HG03095 (cell line): ENCODE measurements at regions not wholly inside any gene's neighbourhood (a gene's known extent, or its start where the extent isn't known, plus 50 kb on each side); places are given as distances from the start of the nearest gene placed in this dataset.
"Not testable (repeated sequence)": the region's sequence is repeated elsewhere in the genome, so short reads cannot be mapped to it uniquely, and the experiment has no call there.

Experiments
- ATAC-seq: cut with Tn5 transposase; IDR thresholded peaks from one replicate; pipeline ENCODE4 v1.9.1; 2021; ENCODE audit warnings: moderate library complexity; ENCODE audit not compliant: unreplicated experiment

DNA sequence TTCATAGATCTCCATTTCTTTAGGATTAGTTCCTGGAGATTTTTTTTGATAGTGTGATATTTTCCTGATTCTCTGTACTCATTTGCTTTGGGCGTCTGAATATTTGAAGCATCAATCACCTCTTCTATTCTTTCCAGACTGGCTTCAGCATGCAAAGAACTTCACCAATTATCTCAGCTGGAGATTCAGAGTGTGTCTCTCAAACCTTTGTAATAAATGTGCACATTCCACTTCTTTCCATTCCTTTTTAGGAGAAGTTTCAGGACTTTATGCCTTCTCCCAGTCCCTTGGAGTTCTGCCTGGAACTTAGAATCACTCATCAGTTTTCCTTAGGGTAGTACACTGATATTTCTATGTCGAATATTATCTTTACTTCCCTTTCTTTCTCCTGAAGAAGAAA lies 334.8 kb downstream of the TEX13C start:
- no peak for ATAC-seq

DNA sequence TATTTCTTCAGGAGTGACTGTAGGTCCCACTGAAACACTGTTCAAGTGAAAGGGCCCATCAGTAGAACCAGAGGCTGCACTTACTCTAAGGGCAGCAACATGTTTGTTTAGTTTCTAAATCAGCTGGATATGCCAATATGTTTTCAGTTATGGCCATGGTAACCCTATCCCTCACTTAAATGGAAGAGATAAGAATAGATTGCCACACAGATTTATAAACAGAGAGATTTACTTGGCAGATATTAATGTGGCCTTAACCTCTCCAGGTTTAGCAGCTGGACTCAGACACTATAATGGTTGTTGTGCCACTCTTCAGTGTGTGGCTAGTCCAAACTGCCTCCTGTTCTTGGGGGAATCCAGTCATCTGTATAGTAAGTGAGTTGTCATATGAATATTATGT lies 354.1 kb downstream of the TEX13C start:
- no peak for ATAC-seq

DNA sequence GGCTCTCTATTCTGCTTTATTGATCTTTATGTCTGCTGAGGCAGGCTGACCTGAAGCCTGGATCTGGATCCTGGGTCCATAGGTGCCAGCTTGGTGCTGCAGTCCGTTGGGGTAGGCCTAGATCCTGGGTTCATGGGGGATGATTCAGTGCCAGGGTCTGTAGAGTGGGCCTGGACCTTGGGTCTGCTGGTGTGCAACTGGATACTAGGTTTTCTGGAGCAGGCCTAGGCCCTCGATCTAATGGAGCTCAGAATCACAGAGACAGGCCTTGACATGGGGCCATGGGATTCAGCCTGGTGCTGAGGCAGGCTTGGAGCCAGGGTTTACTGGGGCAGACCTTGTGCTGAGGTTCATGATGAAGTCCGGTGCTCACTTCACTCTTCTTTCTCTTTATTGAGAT lies 358.6 kb downstream of the TEX13C start:
- ATAC-seq: no peak

DNA sequence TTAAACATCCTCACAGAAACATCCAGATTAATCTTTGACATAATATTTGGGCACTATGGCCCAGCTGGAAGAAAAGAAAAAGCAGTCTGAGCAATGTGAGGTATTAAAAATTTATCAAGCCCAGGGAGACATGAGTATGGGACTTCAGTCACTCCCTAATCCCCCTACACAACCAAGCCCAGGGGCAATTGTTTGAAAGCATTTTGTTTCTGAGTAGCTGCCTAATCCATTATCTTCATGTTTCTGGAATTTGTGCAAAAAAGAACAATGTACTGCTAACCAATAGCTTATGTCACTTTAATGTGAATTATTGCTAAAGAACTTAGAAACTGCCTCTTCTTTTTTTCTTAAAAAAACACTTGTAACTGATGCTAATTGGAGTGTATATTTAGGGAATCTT lies 360.7 kb downstream of the TEX13C start:
- no peak for ATAC-seq

DNA sequence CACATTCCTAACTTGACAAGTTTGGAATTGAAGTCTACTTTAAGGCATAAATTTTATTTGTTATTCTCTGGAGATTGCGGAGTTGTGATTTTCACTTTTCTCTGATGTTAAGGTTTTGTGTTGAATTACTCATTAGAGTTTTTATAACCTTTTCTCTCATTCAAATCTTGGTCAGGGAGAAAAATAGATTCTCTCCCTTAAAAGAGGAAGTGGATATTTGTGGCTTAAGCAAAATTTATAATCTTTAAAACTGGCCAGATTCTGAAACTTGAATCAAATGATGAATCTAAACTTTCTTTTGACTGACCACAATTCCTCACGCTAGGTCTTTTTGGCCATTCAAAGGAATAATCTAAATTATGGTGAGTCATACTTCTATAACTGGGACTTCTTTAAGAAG lies 361.4 kb downstream of the TEX13C start:
- ATAC-seq: no peak

DNA sequence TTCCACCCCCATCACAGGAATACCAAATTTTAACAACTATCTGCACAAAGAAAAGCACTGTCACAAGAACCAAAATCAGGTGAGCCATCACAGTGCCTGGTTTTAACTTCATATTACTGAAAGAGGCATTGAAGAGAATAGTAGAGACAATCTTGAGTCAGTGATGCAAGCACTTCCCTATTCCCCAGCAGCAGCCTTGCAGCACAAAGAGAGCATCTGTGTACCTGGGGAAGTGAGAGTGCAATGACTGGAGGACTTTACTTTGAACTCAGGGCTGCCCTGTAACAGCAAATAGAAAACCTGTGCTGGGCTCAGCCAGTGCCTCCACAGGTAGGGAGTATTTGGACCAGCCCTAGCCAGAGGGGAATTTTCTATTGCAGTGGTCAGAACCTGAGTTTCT lies 361.8 kb downstream of the TEX13C start:
- ATAC-seq: peak; percentile 69

DNA sequence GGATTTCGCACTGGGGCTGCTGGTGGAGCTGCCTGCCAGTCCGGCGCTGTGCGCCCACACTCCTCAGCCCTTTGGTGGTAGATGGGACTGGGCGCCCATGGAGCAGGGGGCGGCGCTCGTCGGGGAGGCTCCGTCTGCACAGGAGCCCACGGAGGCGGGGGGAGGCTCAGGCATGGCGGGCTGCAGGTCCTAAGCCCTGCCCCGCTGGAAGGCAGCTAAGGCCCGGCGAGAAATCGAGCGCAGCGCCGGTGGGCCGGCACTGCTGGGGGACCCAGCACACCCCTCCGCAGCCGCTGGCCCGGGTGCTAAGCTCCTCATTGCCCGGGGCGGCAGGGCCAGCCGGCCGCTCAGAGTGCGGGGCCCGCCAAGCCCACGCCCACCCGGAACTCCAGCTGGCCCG lies 370.9 kb downstream of the TEX13C start:
- ATAC-seq: not testable (repeated sequence)

DNA sequence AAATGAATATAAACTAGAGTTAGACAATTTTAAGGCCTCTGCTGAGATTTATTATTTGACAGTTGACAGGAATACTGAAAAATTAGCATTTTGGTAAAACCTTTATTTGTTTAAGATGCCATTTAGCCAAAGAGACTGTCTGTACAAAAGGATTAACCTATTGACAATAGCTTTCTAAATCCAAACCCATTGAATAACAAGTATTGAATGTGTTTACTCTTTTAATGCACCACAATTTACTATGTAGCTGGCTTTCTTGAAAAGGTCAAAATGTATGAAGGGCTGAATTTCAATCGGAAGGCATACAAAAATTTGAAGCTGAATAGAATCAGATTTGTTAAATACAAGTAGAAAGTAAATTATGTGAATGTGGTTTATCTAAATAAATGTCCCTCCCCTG lies 374.5 kb downstream of the TEX13C start:
- no peak for ATAC-seq

DNA sequence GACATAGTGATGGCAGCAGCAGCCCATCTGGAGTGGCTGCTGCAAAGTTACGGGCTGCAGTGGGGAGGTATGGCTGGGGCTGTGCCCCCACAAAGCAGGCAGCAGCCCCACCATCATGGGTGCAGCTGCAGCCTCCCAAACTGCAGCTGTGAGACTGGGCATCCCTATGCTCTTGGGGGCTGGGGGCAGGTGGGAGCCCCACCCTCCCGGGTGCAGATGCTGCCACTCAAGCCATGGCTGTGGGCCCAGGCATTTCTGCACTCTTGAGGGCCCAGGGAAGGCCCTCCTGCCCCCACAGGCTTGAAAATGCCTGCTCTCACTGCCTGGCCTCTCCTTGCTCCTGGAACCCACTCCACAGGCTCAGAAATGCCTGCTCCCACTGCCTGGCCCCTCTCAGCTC lies 389.4 kb downstream of the TEX13C start:
- ATAC-seq: no peak

DNA sequence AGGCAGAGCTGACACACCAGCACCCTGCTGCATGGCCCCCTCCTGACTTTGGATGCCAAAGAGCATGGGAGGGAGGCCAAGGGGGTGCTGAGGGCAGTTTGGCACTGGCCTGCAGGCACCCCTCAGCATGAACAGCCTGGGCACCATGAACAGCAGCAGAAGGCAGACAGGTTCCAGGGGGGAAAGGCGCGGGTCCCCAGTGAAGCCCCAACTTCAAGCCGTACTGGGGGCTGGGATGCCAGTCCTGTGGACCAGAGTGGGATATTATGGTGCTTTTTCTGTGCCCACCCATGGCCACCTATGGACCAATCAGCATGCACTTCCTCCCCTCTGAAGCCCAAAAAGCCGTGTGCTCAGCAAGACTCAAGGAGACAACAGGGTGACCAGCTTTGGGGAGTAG lies 389.9 kb downstream of the TEX13C start:
- no peak for ATAC-seq

DNA sequence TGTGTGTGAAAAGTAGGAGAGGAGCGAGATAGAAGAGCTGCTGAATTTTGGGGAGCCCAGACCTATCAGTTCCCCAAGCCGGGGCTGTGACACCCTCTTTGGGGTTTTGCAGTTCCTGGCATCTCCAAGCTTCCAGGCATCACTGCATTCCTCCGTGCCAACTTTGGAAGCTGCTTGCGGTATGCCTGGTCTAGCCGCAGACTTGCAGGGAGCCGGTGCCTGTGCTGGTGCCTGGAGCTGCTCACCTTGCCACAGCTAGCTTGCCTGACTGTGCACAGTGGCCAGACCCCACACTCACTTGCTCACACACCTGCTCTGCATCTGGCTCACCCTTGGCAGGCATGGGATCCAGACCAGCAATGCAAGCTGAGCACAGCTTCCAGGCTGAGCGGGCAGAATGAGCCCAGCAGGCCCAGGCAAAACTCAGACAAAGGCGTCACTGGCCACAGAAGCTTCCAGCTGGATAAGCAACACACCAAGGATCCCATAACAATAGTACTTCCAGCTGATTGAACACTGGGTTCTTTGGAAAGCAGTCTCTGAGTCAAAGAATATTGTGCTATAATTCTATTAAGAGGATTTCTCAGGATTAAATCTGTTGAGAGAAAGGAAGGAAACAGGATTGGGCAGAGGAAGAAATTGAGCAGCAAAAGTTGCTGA lies 390.9 kb downstream of the TEX13C start:
- ATAC-seq: no peak

DNA sequence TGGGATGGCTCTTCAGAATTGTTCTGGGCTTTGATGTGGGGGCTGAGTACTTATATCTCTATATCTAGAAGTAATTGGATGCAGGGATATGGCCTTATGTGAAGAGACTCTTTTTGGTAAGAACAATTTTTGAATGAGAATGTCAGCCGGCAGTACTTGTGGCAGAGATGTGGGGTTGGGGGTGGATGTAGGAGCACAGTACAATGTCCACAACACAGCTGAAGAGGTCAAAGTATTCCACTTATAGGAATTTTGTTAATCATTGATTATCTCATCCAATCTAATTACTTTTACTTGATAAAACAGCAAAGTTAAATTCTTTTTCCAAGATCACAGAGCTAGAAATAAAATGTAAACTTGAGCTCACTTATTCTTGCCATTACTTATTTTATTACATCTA lies 391.4 kb downstream of the TEX13C start:
- ATAC-seq: no peak

DNA sequence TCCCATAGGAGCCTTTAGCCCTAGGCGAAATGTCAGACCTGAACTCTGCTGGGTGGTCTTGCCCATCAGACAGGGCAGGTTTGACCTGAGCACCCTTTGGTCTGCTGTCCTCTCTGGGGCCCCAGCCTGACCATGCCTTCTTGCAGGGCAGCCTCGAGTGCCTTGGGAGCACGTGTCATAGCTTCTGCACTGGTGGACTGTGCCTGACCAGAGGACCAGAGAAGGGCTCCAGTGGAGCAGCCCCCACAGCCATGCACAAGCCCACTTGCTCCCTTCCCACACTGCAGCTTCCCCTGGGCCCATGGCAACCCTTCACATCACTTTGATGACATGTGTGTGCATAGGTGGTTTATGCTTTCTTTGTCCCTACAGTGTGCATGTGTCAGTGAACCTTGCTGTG lies 394.0 kb downstream of the TEX13C start:
- ATAC-seq: no peak

DNA sequence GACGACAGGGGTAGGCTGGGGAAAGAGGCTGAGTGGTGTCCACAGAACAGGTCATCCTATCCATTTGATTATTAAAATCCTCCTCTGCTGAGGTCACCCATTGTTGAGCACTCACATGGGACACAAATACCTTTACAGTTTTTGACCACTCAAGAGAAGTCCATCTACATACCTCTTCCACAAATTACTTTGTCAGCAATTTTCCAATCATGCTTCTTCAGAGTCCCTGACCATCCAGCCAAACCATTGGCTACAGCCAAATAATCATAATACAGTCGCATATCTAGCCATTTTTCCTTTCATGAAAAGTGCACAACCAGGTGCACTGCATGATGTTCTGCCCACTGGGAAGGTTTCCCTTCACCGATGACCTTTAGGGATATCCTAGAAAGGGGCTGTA lies 407.4 kb downstream of the TEX13C start:
- ATAC-seq: no peak

DNA sequence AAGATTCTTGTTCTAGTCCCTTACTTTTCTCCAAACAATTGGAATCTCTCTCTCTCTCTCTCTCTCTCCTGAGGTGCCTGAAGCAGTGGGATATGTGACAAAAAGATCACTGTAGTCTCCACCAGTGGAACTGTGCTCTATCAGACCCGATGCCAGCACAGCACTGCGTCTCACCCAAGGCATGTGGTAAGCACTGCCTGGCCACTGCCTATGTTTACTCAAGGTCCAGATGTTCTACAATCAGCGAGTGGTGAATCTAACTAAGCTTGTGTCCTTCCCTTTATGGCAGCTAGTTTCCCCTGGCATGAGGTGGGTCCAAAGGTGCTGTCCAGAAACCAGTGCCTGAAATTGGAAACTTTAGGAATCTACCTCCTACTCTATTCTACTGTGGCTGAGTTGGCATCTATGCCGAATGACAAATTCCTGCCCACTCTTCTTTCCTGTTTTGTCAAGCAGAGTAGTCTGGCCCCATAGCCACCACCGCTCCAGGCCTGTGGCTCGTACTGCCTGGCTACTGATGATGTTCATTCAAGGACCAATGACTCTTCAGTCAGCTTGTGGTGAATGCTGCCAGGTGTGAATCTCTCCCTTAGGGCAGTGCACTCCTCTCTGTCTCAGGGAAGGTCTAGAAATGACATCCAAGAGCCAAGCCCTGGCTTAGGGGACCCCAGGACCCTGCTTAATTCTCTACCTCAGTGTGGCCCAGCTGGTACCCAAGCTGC lies 416.5 kb downstream of the TEX13C start:
- ATAC-seq: no peak

DNA sequence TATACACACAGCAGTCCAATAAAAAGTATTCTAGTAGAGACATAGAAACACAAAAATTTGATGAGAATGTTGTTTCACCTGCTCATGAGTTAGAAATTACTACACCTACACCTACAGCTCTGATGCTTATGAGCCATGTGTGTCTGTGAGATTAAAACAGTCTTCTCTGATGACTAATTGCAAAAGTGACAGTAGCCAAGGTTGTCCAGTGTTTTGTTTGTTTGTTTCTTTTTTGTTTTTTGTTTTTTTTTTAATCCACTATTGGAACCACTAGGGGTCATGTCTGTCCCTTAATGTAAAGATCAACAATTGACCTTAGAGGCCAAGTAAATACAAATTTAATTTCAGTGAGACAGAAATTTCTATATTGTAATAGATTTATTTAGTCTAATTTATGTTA lies 423.1 kb downstream of the TEX13C start:
- no peak for ATAC-seq

DNA sequence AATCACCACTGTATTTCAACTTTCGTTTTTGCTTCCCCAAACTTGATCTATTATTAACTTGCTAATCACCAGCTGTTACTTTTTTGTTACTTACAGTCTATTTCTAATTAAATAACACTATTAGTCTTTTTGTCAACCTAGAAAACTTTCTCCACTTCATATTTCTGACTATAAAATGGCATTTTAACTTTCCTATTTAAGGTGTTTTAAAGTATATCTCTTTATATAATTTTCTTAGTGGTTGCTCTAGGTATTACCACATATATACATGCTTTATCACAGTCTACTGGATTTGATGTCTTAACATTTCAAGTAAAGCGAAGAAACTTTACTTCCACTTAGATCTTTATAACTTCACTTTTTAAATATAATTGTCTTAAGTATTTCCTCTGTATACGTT lies 421.2 kb downstream of the DCAF12L2 start:
- ATAC-seq: no peak

DNA sequence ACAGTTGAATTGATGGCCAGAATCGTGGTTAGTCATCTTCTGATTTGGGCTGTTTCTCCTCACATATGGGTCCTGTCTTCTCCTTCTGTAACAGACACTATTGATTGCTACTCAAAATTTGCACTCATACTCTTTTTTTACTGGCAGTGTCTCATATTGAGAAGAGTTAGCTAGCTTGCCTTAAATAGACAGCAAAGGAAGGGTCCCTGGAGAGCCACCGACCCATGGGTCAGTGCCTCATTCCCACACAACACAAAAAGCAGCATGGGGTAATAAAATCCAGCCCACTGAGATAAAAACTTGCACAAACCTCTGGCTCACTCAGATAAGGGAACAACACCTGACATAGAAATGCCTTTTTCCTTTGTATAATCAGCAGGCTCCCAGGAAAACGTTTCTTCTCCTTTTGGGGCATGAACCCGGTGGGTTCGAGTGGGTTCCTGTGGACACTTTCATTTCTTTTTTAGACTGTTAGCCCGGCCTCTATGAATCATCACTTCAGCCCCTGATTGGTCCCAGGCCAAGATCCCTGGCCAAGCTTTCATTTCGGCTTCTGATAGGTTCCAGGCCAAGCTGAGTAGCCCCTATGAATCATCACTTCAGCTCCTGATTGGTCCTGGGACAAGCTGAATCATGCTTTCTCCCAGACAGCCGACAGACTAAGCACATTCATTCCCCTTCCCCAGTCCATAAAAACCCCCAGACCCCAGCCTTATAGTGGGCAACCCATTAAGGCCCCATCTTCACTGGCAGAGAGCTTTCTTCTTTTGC lies 408.1 kb downstream of the DCAF12L2 start:
- ATAC-seq: no peak

DNA sequence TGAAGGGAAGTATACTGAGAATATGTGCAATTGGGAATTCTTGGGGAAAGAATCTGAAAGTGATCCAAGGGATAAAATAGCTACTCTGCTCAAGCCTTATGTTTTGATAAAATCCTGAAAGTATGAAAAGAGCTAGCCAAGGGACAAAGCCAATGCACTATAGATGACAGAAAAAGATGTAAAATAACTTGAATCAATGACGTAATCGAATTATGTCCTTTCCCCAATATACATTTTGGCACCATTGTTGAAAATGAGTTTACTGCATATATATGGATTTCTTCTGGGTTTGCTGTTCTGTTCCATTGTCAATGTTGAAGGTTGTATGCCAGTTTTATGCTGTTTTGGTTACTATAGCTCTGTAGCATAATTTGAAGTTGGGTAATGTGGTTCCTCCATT lies 407.3 kb downstream of the DCAF12L2 start:
- ATAC-seq: no peak

DNA sequence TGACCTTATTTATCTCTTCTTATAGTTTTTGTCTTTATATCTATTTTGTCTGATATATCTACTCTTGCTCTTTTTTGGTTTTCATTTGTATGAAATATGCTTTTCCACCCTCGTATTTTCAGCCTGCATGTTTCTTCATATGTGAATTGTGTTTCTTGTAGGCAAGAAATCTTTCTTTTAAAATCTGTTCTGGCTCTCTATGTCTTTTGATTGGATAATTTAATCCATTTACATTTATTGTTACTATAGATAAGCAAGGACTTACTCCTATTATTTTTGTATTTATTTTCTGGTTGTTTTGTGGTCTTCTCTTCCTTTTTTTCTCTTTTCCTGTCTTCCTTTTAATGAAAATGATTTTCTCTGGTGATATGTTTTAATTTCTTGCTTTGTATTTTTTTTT lies 403.1 kb downstream of the DCAF12L2 start:
- no peak for ATAC-seq

DNA sequence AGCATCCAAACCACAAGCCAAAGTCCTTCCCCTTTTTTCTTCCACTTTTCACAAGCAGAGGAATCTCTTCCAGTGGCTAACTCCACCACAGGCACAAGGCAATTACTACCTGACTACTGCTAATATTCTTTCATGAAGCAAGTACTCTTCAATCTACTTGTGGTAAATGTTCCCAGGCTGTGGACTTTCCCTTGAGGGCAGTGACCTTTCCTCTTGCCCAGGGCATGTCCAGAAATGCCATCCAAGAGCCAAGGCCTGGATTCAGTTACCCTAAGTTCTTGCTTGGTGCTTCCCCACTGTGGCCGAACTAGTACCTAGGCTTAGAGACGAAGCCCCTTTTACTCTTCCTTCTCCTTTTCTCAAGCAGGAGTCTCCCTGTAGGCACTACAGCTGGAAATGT lies 400.7 kb downstream of the DCAF12L2 start:
- no peak for ATAC-seq

DNA sequence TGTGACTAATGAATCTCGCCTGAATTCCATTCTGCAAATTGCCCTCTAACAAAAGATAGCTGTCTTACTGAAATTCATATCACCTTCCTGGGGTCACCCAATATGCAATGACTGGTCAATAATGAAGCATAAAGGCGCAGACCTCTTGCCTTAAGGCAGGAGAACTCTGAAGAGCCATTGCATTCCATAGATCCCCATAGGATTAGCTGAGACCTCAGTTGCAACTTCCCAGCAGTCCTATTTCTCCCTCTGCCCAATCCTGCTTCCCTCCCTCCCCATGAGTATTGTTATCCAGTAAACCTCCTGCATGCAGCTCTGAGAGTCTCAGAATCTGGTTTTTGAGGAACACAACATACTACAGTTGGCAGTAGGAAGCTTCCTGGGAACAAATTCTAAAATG lies 396.5 kb downstream of the DCAF12L2 start:
- ATAC-seq: no peak
